ENCODE measurements at regions not wholly inside any gene's neighbourhood (a gene's known extent, or its start where the extent isn't known, plus 50 kb on each side); places are given as distances from the start of the nearest gene placed in this dataset.

DNA sequence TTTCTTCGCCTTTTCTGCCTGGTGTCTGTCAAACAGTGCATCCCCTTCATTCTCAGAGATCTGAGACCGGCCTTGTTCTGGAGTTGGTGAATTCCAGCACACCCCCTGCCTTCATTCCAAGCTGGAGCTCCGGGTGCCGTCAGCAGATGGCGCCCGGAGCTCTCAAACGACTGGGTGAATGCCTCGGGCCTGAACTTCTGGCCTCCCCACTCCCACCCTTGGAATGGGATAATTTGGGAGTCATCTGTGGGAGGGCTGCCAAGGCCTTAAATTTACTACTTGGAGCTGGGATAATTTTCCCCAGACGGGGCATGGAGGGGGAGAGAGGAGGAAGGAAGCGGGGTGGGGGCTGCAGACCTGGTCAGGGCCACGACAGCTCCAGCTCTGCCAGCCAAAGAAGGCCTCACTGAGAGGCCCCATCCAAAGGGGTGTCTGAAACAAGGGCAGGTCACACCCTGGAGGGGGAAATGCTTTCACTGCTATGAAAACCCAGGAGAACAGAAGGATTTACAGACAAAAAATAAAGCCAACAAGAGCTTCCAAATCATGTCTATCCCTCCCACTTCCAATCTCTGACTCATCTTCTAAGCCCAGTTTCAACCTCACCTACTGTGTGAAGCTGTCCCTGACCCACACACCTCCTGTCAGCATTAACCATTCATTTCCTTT lies 187.9 kb downstream of the OPA1 start:
- DNase-seq (ENCODE audit: low spot score), result peak; percentile 79

DNA sequence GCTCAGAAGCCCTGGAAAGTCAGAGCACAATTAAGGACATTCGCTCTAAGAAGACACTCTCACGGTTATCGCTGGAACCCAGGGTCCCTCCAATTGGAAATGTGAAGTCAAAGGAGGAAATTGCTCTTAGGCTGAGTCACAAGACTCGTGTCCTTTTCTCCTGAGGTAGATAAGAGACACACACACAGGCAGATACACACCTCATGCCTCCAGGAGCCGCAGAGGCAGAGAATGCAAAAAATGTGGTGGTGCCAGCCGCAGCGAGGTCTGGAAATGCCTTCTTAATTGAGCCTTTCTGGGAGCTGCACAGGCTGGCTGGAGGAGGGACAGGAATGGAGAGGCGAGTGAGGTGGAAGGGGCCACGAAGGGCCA lies 189.3 kb downstream of the OPA1 start:
- no peak for DNase-seq (ENCODE audit: low spot score)

DNA sequence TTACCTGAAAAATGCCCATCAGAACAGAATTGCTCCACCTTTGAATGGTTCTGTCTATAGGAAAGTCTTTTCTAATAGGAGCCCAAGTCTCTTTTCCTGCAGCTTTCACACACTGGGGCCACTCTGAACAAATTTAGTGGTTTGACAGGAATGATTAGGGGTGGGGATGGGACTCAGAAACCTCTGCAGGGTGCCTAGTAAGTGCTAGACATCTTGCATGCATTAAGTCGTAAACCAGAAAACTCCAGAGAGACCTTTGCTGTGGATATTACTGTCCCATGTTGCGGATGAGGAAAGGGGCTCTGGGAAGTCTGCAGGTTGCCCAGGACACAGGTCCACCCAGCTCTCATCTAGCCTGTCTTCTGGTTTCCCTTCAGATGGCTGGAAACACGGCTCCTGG lies 189.7 kb downstream of the OPA1 start:
- DNase-seq (ENCODE audit: low spot score), result no peak

DNA sequence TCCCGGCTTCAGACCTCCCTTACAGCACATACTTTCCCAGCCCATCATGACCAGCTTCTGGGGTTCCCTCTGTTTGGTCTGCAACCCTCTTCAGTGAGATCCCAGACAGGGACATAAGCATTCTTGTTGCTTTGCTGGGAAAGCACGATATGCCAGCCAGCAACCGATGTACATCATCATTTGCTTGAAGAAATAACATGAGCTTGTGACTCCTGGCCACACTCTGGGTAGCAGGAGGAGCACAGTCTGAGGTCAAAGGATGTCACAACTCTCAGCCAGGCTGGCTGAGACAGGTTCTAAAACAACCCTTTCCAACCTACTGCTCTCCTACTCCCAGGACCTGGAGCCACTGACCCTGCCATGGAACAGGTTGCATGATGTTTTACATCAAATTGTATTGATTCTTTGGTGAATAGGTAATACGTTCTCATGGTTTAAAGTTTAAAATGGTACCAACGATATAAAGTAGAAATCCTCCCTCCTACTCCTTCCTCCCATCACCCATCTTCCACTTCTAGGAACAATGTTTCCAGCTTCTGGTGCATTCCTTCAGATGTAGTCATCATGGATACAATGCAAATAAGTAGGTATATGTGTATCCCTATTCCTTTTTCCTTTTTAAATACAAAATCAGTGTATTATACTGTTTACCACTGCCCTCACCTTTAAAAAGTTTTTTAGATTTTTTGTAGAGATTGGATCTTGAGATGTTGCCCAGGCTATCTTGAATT lies 190.3 kb downstream of the OPA1 start:
- DNase-seq (ENCODE audit: low spot score), result no peak

DNA sequence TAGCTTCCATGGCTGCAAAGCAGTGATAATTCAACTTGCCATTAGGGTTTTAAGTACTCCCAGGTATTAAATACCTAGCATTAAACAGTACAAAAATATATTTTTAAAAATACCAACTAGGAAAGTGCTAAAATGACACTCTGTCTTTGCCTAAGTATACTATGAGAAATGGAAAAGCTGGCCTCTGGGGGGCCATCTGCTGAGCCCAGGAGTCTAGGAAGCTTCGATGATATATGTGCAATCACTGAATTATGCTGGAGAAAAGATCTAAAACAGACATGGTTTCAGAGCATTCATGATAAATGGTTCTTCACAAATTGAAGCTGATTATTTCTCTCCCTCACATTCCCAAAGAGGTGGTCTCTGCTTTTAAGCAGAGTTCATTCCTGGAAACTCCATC lies 191.8 kb downstream of the OPA1 start:
- DNase-seq (ENCODE audit: low spot score), result no peak

DNA sequence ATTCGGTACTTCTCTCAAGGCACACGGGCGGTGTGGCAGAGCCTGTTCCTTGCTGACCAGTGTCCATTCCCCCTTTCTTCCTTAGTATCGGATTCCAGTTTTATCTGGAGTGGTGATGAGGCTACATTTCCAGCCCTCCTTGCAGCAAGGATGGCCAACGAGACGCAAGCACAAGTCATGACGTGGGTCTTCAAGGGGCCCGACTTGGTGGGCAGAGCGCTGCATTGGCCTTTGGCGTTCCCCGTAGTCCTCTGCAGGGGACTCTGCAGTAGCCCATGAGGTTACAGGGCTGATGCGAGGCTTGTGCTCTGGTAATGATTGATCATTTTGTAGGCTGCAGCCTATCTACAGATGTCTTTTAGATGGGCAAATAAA lies 194.5 kb downstream of the OPA1 start:
- DNase-seq (ENCODE audit: low spot score), result no peak

DNA sequence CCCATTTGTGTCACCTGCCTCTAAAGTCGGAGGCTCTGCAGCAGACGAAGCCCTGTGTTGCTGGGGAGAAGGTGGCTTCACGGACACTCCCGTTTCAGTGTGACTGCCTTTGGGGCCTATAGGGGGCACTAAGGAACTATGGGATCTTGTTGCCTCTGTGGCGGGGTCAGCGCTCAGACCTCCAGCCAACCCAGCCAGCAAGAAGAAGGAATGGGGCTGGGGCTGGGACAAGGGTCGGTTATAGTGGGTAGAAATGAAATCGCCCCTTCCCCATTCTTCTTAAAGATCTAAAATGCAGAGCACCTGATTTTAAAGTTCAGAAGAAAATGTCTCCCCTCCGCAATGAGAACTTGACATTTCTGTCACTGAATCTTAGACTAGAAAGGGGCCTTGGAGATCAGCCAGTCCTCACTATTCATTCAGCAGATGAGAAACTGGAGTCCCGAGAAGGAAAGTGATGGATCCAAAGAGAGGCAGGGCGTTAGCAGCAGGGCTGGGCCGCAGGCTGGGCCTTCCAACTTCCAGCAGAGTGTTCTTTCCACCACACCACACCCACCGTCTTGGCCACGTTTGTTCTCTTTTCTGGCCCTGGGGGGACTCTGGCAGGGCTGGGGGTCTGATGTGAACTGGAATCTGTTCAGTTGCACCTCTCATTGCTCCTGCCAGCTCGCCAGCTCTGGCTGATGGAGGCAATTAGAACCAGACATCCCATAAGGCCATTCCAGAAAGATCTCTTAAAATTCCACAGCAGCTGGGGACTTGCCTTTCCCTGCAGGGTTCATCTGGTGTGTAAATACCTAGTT lies 195.4 kb downstream of the OPA1 start:
- DNase-seq (ENCODE audit: low spot score), result peak; percentile 70

DNA sequence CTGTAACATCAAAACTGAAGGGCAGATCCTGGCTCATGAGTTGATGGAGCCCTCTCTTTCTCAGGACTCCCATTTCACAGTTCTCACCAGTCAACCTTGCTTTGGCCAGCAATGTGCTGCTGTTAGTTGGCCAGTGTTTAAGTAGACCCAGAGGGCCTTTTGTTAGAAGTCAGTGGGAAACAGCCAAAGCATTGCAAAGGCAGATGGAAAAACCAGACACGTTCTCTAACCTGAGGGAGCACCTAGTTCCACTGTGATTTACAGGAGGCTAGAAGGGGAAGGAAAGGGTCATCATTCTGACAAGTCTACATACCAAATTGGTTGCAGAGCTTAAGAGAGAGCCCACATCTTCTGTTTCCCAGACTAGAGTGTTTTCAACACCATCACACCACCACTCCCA lies 196.4 kb downstream of the OPA1 start:
- no peak for DNase-seq (ENCODE audit: low spot score)

DNA sequence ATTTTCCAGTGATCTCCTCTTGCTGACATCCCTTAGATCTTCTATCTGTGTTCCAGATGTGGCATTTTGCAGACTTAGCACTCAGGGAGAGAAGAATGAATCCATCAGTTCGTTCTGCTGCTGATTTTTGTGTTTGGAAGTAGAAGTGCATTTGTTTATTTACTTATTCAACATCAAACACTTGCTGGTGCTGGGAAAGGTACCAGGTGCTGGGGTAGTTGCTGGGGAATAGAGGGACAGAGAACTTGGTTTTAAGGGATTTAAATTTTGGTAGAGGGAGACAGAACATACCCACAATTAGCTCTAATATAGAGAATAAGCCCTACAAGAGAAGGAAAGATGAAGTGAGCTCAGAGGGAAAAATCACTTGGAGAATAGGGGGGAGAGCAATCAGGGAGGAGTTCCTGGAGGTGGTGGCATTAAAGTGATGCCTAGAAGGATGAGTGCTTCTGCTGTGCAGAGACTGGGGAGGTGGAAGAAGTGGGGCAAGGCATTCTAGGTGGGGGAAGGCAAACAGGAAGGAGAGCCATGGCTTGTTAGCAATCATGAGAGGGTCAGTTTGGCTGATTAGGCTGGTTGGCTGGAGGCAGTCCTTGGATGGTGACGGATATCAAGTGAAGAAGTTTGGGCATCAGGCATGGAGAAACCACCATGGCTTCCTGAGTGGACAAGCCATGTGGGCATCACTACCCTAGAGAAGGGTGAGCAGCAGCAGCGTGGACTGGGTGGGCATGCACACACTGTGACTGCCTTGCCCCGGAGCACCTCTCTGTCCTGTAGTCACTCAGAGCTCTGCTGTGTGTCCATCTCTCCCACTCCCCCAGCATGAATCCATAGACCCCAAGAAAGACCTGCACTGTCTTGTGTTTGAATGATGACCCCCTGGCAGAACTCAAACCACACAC lies 197.3 kb downstream of the OPA1 start:
- DNase-seq (ENCODE audit: low spot score), result no peak

DNA sequence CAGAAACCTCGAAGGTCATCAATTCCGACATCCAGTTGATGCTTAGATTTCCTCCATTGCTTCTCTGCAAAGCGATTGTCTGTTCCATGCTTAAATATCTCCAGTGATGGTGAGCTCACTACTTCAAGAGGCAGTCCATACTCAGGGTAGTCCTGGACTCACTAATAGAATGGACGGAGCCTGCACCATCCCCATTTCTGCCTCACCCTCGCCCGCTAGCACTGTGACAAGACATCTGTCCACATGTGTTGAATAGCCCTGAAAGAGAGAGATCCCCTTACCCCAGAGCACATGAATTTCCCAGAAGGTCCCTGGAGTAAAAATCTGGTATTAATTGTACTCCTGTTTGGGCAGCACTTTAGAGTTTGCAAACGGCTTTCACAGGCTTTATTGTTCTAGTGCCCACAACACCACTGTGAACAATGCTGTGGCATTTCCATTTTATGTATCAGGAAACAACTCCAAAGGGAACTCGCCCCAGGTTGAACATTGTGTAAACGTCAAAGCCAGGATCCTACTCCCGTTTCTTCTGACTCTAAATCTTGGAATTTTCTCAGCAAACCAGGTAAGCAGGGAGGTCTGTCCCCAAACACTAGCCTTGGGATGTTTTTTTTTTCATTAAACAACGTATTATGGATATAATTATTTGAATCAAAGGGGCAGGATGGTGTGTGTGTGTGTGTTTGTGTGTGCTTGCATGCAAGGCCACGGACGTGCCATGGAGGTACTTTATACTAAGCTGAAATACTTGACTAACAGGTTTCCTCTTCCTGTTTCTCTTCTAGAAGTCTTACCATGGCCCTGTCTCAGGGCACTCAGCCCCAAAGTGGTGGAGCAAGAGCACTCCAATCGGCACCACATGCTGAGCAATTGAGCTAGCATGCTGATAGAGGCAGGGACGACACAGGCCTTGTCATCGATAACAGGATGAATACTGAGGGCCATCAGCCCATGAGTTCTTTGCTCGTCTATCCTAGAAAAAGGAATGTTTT lies 198.3 kb downstream of the OPA1 start:
- DNase-seq (ENCODE audit: low spot score), result no peak

DNA sequence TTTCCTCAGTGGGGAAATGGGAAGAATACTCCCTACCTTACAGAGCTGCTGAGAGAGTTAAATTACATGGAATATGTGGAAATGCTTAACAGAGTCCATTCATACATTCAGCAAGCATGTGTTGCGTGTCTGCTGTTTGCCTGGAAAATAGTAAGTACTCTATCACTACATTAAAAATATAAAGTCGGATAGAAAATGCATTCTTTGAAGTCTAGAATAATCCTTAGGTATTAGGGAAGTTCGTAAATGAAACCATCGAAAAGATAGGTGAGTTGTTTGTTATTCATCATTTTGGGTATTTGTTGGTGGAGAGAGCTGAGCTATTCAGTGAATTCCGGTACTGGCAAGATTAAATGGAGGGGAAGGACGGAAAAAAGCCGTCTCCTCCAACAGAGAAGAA lies 200.1 kb downstream of the OPA1 start:
- DNase-seq (ENCODE audit: low spot score), result no peak

DNA sequence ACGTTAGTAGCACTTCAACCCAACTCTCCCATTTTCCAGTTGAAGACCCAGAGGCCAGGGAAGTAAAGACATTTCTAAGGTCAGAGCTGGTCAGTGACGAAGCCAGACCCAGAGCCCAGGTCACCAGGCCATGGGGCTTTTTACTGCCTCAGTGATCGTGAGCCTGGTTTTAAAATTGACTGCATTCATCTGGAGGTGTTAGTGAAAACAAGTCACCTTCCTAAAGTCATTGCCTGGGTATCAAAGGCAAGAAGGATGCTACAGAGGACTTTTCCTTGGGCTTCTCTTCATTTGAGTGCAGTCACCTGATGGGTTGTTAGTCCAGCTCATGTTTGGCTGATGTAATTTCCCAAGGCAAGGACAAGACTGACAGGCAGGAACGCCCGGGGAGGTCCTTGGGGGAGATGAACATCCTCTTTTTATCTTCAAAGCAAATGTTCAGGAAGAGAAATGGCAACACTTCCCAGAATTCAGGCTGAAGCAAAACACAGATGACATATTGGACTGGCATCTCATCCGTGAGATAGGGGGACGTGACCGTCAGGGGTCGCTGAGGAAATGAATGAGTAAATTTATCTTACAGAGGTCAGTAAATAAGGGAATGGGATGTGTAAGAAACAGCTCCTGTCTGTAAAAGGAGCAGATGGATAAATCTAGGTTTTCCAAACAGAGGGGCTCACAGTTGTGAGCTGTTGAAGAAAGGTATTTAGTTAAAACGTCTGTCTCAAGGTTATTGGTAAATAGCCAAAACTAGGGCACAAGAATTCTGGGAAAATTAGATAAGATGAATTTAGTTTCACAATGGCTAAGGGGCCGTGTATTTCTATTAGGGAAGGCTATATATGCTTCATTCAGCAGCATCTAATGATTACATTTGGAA lies 201.2 kb downstream of the OPA1 start:
- DNase-seq (ENCODE audit: low spot score), result no peak

DNA sequence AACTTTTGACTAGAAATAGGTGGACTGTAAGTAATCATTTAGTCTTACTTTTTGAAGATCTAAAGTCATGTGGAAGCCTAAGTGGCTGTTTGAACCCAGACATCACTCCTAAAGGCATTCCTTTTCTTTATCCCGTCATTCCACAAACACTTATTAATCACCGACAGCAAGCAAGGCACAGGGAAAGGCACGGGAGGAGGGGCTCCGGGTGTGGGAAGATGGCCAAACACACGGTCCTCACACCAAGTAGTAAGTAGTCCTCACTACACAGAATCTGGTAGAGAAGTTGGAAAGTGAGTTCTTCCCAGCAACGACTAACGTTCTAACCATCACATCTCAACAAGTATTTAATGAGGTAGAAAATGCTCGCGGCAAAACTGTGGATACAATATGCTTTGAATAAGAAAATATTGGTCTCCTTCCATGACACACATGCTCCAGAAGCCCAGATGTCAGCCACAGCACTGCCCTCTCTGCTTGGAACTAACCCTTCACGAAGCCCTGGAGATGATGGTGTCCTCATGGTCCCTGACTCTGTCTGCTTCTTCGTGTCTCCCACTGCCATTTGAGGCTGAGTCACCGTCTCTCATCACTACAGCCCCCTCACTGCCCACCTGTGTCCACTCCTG lies 202.2 kb downstream of the OPA1 start:
- DNase-seq (ENCODE audit: low spot score), result no peak

DNA sequence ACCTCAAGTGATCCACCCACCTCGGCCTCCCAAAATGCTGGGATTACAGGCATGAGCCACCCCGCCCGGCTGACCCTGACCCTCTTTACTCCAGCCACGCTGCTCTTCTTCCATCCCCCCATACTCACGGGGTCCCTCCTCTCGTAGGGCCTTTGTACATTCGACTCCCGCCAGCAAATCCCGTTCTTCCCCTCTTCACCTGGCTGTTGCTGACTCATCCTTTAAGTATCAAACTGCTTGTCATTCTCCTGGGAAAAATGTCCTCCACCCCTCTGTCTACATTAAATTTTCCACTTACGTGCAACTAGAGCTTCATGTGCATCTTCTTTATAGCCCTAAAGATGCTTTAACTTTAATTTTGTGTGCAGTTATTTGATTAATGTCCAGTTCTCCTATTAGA lies 203.1 kb downstream of the OPA1 start:
- no peak for DNase-seq (ENCODE audit: low spot score)

DNA sequence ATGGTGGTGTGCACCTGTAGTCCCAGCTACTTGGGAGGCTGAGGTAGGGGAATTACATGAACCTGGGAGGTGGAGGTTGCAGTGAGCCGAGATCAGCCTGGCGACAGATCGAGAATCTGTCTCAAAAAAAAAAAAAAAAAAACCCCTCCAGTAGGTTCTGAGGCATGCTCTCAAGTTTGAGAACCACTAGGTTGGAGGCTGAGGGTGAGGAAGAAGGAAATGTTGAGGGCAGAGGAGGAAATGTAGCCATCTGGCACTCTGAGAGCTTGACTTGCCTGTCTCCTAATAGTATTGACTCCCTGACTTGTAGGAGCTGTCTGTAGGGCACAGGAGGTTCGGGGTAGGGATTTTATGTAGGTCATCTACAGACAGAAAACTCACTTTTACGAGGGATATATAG lies 204.6 kb downstream of the OPA1 start:
- no peak for DNase-seq (ENCODE audit: low spot score)

DNA sequence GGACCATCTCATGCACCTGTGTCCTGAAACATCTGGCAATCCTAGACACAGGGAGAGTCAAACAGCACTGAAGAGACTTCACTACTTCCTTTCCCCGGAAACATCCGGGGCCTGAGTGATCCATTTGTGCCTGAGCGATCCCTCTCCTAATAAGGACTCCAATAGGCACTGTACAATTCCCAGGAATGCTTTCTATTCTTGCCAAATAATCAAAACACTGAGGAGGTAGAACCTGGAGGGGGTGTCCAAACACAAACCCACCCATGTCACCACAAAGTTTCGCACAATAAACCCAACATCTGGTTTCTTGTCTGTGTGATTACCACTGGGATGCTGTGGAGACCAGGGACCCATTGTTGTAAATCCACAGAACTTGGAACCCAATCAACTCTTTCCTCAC lies 205.0 kb downstream of the OPA1 start:
- DNase-seq (ENCODE audit: low spot score), result no peak

DNA sequence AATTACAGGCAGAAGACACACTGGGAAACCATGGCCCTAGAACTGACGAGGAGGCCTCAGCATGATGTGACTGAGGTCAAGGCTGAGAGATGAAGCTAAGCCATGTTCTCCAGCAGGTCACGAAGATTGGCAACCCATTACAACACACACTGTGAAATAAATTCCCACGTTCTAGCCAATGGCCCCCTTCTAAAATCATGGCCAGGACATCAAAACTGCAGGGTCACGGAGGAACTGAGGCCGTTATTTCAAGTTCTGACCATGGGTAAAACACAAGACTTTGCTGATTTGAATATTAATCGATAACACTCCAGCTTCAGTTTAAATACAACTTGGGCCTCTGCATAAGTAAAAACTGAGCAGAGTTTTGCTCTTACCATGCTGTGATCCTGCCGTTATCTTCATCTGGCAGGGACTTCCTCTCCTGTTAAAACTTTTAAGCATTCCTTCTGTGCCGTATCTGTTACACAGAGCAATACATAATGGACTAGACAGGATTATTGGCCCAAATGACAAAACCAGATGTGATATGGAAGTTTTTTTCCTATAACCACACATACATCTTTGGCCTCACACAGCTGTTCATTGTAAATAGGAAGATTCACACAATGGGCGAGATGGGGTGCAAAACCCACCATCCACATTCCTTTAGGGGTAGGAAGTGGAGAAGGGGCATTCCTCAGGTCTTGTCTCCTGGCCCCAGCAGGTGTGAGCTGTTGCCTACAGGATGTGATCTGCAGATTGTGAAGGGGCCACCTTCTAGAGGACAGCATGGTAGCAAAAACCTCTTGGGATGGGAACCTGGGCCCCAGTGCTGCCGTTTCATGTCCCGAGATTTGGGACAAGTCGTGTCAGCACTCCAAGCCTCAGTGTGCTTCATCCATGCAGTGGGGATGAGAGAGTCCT lies 207.4 kb downstream of the OPA1 start:
- DNase-seq (ENCODE audit: low spot score), result no peak

DNA sequence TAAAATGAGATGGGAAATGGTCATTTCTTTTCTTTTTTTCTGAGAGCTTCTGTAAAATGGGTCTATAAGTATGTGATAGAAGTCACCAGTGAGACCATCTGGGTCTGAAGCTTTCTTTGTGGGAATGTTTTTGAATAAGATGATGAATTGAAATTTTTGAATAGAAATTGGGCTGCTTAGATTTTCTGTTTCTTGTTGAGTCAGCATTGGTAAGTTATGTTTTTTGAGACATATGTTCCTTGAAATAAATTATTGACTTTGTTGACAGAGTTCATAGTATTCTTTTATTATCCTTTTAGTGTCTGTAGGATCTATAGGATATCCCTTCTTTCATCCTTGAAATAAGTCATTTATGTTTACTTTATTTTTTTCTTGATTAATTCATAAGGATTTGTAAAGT lies 208.1 kb downstream of the OPA1 start:
- DNase-seq (ENCODE audit: low spot score), result no peak
